ENCODE measurements at regions not wholly inside any gene's neighbourhood (a gene's known extent, or its start where the extent isn't known, plus 50 kb on each side); places are given as distances from the start of the nearest gene placed in this dataset.

- no peak for TF ChIP-seq CTCF (IDR thresholded peaks at IDR 0.05)
- no peak for TF ChIP-seq POLR2AphosphoS5 (IDR thresholded peaks at IDR 0.05; ENCODE audit: low read depth, low read length)
- no peak for TF ChIP-seq TCF7L2 (IDR thresholded peaks at IDR 0.05; ENCODE audit: low read depth, low read length)
- no peak for TF ChIP-seq REST (IDR thresholded peaks at IDR 0.05; ENCODE audit: insufficient read depth in 1 of 2, low read depth in 2 of 2, low read length in 1 of 2)
Observed at GRCh38 chr11:81995889-81996288, 737.8 kb downstream of the FAM181B start.

Measured in Panc1 (cell line).